Astrocyte of the cerebellum (primary cell): ENCODE measurements at regions not wholly inside any gene's neighbourhood (a gene's known extent, or its start where the extent isn't known, plus 50 kb on each side); places are given as distances from the start of the nearest gene placed in this dataset.

Experiments used
- DNase-seq: peaks from one replicate; pipeline ENCODE4 v3.0.0-alpha.2; 2011; ENCODE audit warnings: low read depth
- H3K4me3 ChIP-seq: 2 replicates; pipeline ENCODE4 v1.5.1; 2011; ENCODE audit warnings: mild to moderate bottlenecking, low read depth, low read length, moderate library complexity
- in situ Hi-C: cut with HindIII; loops from 2 replicates; pipeline ENCODE4 v1.10.0; 2017; ENCODE audit warnings: low sequenced_read_pairs
- TF ChIP-seq, protein P1 (sequence below): IDR thresholded peaks from 2 replicates; pipeline ENCODE4 v1.5.1; 2012; ENCODE audit warnings: low read length, low read depth, moderate library complexity, mild to moderate bottlenecking; ENCODE audit errors: missing control alignments

- TF ChIP-seq, protein P1, sequence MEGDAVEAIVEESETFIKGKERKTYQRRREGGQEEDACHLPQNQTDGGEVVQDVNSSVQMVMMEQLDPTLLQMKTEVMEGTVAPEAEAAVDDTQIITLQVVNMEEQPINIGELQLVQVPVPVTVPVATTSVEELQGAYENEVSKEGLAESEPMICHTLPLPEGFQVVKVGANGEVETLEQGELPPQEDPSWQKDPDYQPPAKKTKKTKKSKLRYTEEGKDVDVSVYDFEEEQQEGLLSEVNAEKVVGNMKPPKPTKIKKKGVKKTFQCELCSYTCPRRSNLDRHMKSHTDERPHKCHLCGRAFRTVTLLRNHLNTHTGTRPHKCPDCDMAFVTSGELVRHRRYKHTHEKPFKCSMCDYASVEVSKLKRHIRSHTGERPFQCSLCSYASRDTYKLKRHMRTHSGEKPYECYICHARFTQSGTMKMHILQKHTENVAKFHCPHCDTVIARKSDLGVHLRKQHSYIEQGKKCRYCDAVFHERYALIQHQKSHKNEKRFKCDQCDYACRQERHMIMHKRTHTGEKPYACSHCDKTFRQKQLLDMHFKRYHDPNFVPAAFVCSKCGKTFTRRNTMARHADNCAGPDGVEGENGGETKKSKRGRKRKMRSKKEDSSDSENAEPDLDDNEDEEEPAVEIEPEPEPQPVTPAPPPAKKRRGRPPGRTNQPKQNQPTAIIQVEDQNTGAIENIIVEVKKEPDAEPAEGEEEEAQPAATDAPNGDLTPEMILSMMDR = no peak
- DNase-seq = no peak
- in situ Hi-C loops = no loop called here
- no peak overlapping the region for H3K4me3 ChIP-seq
Observed at GRCh38 chr11:97738751-97739150, 1282.0 kb upstream of the CNTN5 start.

- TF ChIP-seq, protein P1 = no peak
- DNase-seq = peak; percentile 29
- in situ Hi-C loops = no loop called here
- H3K4me3 ChIP-seq = no peak overlapping the region
Observed at GRCh38 chr11:97739932-97740800, 1280.6 kb upstream of the CNTN5 start.

DNA sequence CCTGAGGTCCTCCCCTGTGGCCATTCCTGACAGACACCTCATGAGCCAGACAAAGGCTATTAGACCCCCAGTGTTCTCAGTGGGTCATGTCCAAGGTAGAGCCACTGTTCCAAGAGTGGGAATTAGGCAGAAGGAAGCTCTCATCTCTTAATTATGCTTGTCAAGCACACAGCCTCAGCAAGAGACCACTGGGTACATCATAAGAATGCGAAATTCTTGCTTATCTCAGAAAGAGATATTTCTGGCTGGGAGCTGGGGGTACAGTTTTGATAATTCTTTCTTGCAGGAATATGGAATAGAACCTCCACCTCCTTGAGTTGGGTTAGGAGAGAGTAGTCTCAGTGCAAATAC is 1280.0 kb upstream of the CNTN5 start:
- TF ChIP-seq, protein P1 = no peak
- in situ Hi-C loops = no loop called here

DNA sequence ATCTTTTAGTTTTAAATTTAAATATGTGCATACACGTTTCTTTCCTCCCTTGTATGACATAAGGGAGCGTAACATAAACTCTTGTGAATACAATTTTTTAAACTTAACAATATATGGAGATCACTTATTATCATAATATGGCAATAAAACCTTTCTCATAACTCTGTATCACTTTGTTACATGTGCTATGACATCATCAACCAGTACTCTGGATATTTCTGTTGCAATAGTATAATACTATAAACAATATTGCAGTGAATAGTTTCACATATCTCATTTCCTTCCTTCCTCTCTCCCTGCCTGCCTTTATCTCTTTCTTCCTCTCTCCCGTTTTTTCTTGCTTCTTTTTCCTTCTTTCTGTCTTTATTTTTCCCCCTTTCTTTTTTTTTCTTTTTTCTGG is 1278.0 kb upstream of the CNTN5 start:
- in situ Hi-C loops = no loop called here
- TF ChIP-seq, protein P1 = no peak
- DNase-seq = no peak
- H3K4me3 ChIP-seq = no peak overlapping the region

More for the DNA sequence above, 1280.0 kb upstream of the CNTN5 start:
- no peak for DNase-seq
- H3K4me3 ChIP-seq = no peak overlapping the region

- TF ChIP-seq, protein P1 = no peak
- in situ Hi-C loops = no loop called here
- DNase-seq = no peak
- no peak overlapping the region for H3K4me3 ChIP-seq
Observed at GRCh38 chr11:97743205-97743742, 1277.5 kb upstream of the CNTN5 start.

DNA sequence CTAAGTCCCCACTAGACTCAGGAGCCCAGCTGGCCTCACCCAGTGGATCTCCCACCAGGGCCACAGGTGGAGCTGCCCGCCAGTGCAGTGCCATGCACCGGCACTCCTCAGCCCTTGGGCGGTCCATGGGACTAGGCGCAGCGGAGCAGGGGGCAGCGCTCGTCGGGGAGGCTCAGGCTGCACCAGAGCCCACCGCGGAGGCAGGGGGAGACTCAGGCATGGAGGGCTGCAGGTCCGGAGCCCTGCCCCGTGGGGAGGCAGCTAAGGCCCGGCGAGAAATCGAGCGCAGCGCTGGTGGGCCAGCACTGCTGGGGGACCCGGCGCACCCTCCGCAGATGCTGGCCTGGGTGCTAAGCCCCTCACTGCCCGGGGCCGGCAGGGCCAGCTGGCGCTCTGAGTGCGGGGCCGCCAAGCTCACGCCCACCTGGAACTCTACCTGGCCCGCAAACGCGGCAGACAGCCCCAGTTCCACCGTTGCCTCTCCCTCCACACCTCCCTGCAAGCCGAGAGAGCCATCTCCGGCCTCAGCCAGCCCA is 1275.2 kb upstream of the CNTN5 start:
- DNase-seq = no peak
- no peak overlapping the region for H3K4me3 ChIP-seq
- TF ChIP-seq, protein P1 = no peak
- in situ Hi-C loops = no loop called here
